ENCODE measurements at regions not wholly inside any gene's neighbourhood (a gene's known extent, or its start where the extent isn't known, plus 50 kb on each side); places are given as distances from the start of the nearest gene placed in this dataset.

- H3K27ac ChIP-seq, result no peak overlapping the region
- DNase-seq (ENCODE audit: low spot score), result no peak
- no peaks in the 10 kb centered on the region for H3K36me3 ChIP-seq
- H3K4me1 ChIP-seq (replicated peaks), result no peaks in the 10 kb centered on the region
- H3K4me3 ChIP-seq, result no peak overlapping the region
- 79% methylated on average over 6 of the region's 6 CpGs for WGBS
- no peaks in the 10 kb centered on the region for H3K27me3 ChIP-seq (replicated peaks; ENCODE audit: insufficient read depth)
- TF ChIP-seq POLR2A (IDR thresholded peaks at IDR 0.05) (no peak), POLR2AphosphoS5 (IDR thresholded peaks at IDR 0.05) (no peak), CTCF (IDR thresholded peaks at IDR 0.05) (no peak)
- no peaks in the 10 kb centered on the region for H3K9me3 ChIP-seq
- intact Hi-C loops (cut with DNase I), result no loop called here
These were observed 245.2 kb upstream of the PRSS58 start for GRCh38 chr7:142503036-142503435.

- DNase-seq (ENCODE audit: low spot score), result no peak
- Histone ChIP-seq H3K4me3 (no peak overlapping the region), H3K27me3 (replicated peaks; ENCODE audit: insufficient read depth) (no peaks in the 10 kb centered on the region), H3K9me3 (no peaks in the 10 kb centered on the region), H3K4me1 (replicated peaks) (no peaks in the 10 kb centered on the region), H3K27ac (no peak overlapping the region), H3K36me3 (no peaks in the 10 kb centered on the region)
- 61% methylated on average over 1 of the region's 1 CpG for WGBS
- TF ChIP-seq POLR2A (IDR thresholded peaks at IDR 0.05) (no peak), CTCF (IDR thresholded peaks at IDR 0.05) (no peak), POLR2AphosphoS5 (IDR thresholded peaks at IDR 0.05) (no peak)
- intact Hi-C loops (cut with DNase I), result no loop called here
These were observed 243.6 kb upstream of the PRSS58 start for GRCh38 chr7:142501434-142501833.

- no peak overlapping the region for H3K4me3 ChIP-seq
- H3K9me3 ChIP-seq, result no peaks in the 10 kb centered on the region
- intact Hi-C loops (cut with DNase I), result no loop called here
- no peaks in the 10 kb centered on the region for H3K4me1 ChIP-seq (replicated peaks)
- H3K36me3 ChIP-seq, result no peaks in the 10 kb centered on the region
- TF ChIP-seq POLR2AphosphoS5 (IDR thresholded peaks at IDR 0.05) (no peak), CTCF (IDR thresholded peaks at IDR 0.05) (no peak), POLR2A (IDR thresholded peaks at IDR 0.05) (no peak)
- no peaks in the 10 kb centered on the region for H3K27me3 ChIP-seq (replicated peaks; ENCODE audit: insufficient read depth)
- no peak overlapping the region for H3K27ac ChIP-seq
- WGBS, result 31% methylated on average over 4 of the region's 4 CpGs
- no peak for DNase-seq (ENCODE audit: low spot score)
These were observed 242.5 kb upstream of the PRSS58 start for GRCh38 chr7:142500366-142500765.

GRCh38 chr7:142499635-142500034, 241.8 kb upstream of the PRSS58 start:
- no peaks in the 10 kb centered on the region for H3K4me1 ChIP-seq (replicated peaks)
- H3K27ac ChIP-seq, result no peak overlapping the region
- no peaks in the 10 kb centered on the region for H3K36me3 ChIP-seq
- DNase-seq (ENCODE audit: low spot score), result no peak
- no peaks in the 10 kb centered on the region for H3K9me3 ChIP-seq
- no peaks in the 10 kb centered on the region for H3K27me3 ChIP-seq (replicated peaks; ENCODE audit: insufficient read depth)
- intact Hi-C loops (cut with DNase I), result no loop called here
- no peak overlapping the region for H3K4me3 ChIP-seq
- 77% methylated on average over 4 of the region's 4 CpGs for WGBS
- no peak for TF ChIP-seq POLR2A (IDR thresholded peaks at IDR 0.05)
- TF ChIP-seq CTCF (IDR thresholded peaks at IDR 0.05), result no peak
- TF ChIP-seq POLR2AphosphoS5 (IDR thresholded peaks at IDR 0.05), result no peak

GRCh38 chr7:142498364-142498763, 240.5 kb upstream of the PRSS58 start:
- H3K4me3 ChIP-seq, result no peak overlapping the region
- intact Hi-C loops (cut with DNase I), result no loop called here
- no peak overlapping the region for H3K27ac ChIP-seq
- no peaks in the 10 kb centered on the region for H3K36me3 ChIP-seq
- H3K27me3 ChIP-seq (replicated peaks; ENCODE audit: insufficient read depth), result no peaks in the 10 kb centered on the region
- TF ChIP-seq POLR2A (IDR thresholded peaks at IDR 0.05), result no peak
- TF ChIP-seq CTCF (IDR thresholded peaks at IDR 0.05), result no peak
- no peak for TF ChIP-seq POLR2AphosphoS5 (IDR thresholded peaks at IDR 0.05)
- no peaks in the 10 kb centered on the region for H3K9me3 ChIP-seq
- no peak for DNase-seq (ENCODE audit: low spot score)
- H3K4me1 ChIP-seq (replicated peaks), result no peaks in the 10 kb centered on the region
- 93% methylated on average over 1 of the region's 1 CpG for WGBS
